Stimulated activated CD8-positive, alpha-beta memory T cell treated with anti-CD3 and anti-CD28 coated beads, Interleukin-15, amount 100 ng/mL, for 4 hours (primary cell): ENCODE measurements at regions not wholly inside any gene's neighbourhood (a gene's known extent, or its start where the extent isn't known, plus 50 kb on each side); places are given as distances from the start of the nearest gene placed in this dataset.

ENCODE experiments used
- DNase-seq, 2 donors: peaks; one replicate each; pipeline ENCODE4 v3.0.0-alpha.2; 2020; ENCODE audit warnings: low read depth in 2 of 2

DNA sequence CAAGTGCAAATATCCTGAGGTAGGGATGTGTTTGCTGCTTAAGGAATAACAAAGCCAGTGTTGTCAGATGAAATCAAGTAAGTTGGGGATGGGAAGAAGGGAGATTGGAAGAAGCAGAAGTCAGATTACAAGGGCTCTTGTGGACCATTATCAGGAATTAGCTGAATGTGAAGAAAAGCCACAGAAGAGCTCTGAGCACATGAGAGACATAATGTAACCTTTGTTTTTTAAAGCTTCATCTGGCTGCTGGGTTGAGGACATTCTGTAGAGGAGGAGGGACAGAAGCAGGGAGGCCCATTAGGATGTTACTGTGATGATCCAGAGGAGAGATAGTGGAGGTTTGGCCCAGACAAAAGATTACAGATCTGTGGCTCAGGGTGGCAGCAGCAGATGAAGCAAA lies 111.7 kb downstream of the DUSP10 start:
- no peak for DNase-seq

DNA sequence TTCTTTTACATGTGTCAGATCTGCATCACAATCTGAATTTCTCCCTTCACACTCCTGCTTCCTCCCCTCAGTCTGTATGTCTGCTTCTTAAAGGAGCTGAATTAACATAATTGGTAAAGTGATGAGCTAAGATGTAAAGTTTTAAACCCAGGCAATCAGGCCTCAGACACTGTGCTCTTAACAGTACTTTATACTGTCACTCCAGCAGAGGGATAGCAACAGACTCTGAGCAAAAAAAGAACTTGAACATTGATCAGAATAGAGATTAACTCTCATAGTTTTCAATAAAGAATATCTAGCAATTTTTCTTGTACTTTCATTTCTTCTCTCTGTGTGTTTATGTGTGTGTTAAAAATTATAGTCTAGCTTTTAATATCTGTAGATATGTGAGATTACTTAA lies 110.3 kb downstream of the DUSP10 start:
- DNase-seq, result no peak

DNA sequence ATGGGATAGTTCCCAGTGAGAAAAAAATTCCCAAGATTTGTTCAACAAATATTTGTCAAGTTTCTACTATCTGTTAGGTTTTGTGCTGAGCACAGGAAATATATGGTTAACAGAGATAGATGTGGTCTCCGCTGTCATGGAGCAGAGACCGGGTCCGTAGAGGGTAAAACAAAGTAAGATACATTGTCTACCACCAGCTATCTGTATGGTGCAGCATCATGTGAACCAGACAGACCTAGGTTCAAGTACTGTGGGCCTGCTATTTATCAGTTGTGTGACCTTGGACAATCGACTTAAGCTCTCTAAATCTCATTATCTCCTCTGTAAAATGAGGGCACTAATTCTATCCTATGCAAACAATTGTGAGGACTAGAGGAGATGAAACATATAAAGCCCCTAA lies 109.8 kb downstream of the DUSP10 start:
- DNase-seq, result no peak

- DNase-seq, result no peak
These were observed 108.0 kb downstream of the DUSP10 start for GRCh38 chr1:221633841-221634409.

DNA sequence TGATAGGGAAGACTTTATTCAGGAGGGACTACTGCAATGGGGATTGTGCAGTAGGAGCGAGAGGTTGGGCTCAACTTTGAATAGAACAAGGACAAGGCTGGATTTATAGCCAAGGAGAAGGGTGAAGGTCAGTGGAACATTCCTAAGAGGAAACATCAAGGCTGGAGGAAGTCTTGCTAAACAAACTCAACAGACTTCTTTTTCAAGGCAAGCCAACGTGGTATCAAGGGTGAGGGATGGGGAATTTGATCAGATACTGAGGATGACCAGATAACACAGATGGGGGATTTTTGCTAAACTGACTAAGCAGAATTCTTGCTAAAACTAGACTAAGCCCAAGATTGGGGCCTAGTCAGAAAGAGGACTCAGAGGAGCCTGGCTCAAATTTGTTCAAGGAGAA lies 107.3 kb downstream of the DUSP10 start:
- DNase-seq, result no peak

DNA sequence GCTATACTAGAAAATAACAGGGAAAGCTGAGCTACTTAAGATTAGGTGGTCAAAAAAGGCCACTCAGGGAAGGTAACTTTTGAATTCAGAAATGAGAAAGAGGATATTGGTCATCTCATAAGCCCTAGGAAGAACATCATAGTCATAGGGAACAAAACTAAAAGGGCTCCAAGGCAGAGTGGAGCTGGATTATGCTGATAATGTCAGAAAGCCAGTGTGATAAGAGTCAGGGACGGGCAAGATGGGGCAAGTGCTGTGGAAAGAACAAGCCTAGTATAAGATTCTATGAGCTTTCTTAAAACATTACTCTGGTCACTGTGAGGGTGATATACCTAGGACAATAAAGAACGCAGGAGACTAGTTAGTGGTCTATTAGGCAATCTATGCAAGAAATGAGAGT lies 106.6 kb downstream of the DUSP10 start:
- DNase-seq, result no peak

GRCh38 chr1:221636096-221636495 lies 105.8 kb downstream of the DUSP10 start:
- DNase-seq, result no peak

DNA sequence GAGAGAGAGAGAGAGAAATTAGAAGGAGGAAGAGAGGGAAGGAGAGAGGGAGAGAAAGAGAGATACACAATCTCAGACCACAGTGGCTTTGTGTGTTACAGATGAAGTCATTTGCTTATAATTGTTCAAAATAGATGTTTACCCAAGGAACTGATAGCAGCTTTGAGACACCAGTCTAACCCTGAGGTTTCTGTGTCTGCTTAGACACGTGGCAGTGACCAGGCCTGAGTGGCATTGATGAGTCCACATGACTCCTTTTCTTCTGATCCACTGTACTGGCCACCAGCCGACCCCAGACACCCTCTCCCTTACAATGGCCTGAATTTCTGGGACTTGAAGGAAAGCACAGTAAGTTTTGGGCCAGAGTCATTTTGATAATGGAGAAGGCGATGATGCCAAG lies 104.9 kb downstream of the DUSP10 start:
- no peak for DNase-seq

DNA sequence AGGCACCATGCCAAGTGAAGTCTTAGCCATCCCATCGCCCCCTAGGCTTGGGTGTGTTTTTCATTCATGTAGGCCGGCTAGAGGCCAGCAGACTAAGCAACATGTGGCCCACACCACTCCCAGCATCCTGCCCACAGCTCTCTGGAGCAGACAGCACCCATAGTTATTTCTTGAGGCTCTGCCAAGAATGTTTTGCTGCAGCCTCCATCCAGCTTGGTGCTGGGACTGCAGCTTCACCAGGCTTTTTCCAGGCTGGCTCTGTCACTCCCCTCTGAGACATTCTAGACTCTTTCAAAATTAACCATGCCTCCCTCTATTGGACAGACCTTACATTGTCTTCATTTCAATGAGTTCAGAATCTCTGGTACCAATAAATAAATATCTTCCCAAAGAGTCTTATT lies 104.2 kb downstream of the DUSP10 start:
- no peak for DNase-seq

DNA sequence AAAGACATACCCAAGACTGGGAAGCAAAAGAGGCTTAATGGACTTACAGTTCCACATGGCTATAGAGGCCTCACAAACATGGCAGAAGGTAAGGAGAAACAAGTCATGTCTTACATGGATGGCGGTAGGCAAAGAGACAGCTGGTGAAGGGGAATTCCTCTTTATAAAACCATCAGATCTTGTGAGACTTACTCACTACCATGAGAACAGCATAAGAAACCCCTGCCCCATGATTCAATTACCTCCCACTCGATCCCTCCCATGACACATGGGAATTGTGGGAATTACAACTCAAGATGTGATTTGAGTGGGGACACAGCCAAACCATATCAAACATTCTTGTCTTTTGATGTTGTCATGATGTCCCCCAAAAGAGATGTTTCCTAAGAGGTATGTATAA lies 103.3 kb downstream of the DUSP10 start:
- no peak for DNase-seq

- no peak for DNase-seq
These were observed 100.1 kb downstream of the DUSP10 start for GRCh38 chr1:221641811-221642210.

GRCh38 chr1:221643404-221644144 lies 98.3 kb downstream of the DUSP10 start:
- no peak for DNase-seq

DNA sequence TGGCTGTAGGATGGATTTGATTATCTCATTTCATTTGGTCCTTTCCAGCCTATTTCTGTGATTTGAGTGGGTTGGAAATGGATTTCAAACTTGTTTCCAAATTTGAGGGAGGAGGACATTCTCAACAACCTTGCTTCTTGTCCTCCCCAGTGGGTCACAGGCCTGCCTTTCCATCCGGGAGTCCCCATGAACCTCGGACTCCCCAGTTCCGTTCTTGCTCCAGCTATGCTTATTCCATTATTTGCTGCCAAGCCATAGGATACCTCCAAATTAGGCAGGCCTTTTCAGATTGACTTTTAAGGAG lies 97.8 kb downstream of the DUSP10 start:
- no peak for DNase-seq

DNA sequence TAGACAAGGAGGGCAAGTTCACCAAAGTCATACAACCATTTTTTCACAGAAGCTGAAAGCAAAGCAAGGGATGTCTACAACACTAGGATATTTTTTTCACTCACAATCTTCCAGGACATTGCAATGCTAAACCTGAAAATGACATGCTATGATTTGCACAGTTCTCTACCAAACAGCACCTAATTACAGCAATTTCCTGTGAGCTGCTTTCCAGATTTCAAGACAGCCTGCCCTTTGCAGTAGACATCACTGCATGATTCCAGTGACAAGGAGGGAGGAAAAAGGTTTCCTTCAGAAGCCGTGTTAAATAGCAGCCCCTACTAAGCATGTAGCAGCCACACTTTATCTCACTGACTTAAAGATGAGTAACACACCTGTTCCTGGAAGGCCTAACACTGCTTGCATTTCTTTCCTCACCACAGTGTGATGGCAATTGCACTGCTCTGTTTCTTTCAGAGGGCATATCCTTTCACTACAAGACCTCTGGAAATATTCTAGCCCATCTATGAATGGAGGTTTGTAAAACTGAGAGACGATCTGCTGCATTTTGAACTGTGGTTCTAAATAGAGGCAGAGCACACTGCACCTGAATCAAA lies 97.1 kb downstream of the DUSP10 start:
- DNase-seq, result no peak

DNA sequence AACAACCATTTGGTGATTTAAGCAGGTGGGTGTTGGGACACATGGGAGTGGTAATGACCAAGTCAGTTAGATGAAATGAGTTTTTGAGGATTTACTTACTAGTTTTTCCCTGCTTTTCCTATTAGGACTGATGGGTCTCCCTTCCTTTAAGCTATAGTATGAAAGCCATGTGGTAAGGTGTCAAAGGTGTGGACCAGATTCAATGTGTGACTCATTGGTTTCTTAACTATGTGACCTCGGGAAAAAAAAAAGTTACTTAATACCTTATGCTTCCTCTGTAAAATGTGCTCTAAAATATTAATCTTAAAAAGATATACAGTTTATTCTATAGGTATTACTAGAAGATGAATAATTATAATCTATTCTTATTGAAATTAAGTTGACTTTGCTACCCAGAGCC lies 93.7 kb downstream of the DUSP10 start:
- no peak for DNase-seq
